Aorta (tissue), 5 donors: ENCODE measurements at regions not wholly inside any gene's neighbourhood (a gene's known extent, or its start where the extent isn't known, plus 50 kb on each side); places are given as distances from the start of the nearest gene placed in this dataset.
A peak's percentile ranks its signal among the peaks of the same experiment; 100 is the strongest.
"Not testable (repeated sequence)": the region's sequence is repeated elsewhere in the genome, so short reads cannot be mapped to it uniquely, and the experiment has no call there.

Source experiments
- ATAC-seq: fragments of 200-7000 bp; cut with Tn5 transposase; one replicate; pipeline ENCODE4 v1.9.1; 2022; ENCODE audit warnings: moderate library complexity; ENCODE audit not compliant: low FRiP score
- DNase-seq, 2 donors: peaks; one replicate each; pipeline ENCODE4 v3.0.0-alpha.2; 2020
- H3K27ac ChIP-seq, 2 donors: one replicate each; pipeline ENCODE4 v1.5.1; 2013; ENCODE audit warnings: low read length in 2 of 2, mild to moderate bottlenecking in 2 of 2, moderate library complexity in 2 of 2, control low read depth in 1 of 2, inconsistent platforms in 1 of 2, low read depth in 1 of 2
- H3K27me3 ChIP-seq, 2 donors: one replicate each; pipeline ENCODE4 v1.6.1; 2013; ENCODE audit warnings: control low read depth in 1 of 2, low read length in 1 of 2, mild to moderate bottlenecking in 1 of 2, moderate library complexity in 1 of 2; ENCODE audit not compliant: insufficient read depth in 2 of 2, control insufficient read depth in 1 of 2
- H3K36me3 ChIP-seq, 2 donors: one replicate each; pipeline ENCODE4 v1.6.1; 2013; ENCODE audit warnings: control low read depth in 1 of 2, low read length in 1 of 2, mild to moderate bottlenecking in 1 of 2; ENCODE audit not compliant: insufficient read depth in 2 of 2, control insufficient read depth in 1 of 2
- H3K4me1 ChIP-seq, 2 donors: one replicate each; pipeline ENCODE4 v1.6.1; 2013; ENCODE audit warnings: low read length in 2 of 2, control low read depth in 1 of 2, mild to moderate bottlenecking in 1 of 2, moderate library complexity in 1 of 2; ENCODE audit not compliant: insufficient read depth in 2 of 2, control insufficient read depth in 1 of 2
- H3K4me3 ChIP-seq, 2 donors: one replicate each; pipeline ENCODE4 v1.5.1; 2013; ENCODE audit warnings: low read length in 2 of 2, control low read depth in 1 of 2, mild to moderate bottlenecking in 1 of 2
- H3K9me3 ChIP-seq: one replicate; pipeline ENCODE4 v1.6.1; 2013; ENCODE audit warnings: mild to moderate bottlenecking, low read length; ENCODE audit not compliant: control insufficient read depth
- WGBS, 2 donors: extraction: QIAGEN DNeasy Blood & Tissue Kit; methylation state at CpG; one replicate each; pipeline ENCODE4 v1.1.7; 2013; 5-methylcytosine and 5-hydroxymethylcytosine counted together
- intact Hi-C, 2 donors: fragments of 100-400 bp; cut with DNase I; formaldehyde crosslinking; loops; one replicate each; pipeline versions ENCODE4 v1.14.2 to v1.15.0; 2022
- donor health status: healthy with polysubstance abuse.
- donor health status: Bipolar disorder and iron deficiency.
- donor health status: DM: no; HTN: no; CAD: no.
- donor health status: DM: no; HTN: no; CAD: no.
- donor health status: DM: yes; HTN: yes; CAD: no.

- H3K4me3 ChIP-seq, H3K9me3 ChIP-seq, H3K27ac ChIP-seq, ATAC-seq, H3K36me3 ChIP-seq, DNase-seq, intact Hi-C loops, H3K4me1 ChIP-seq, H3K27me3 ChIP-seq: not testable (repeated sequence)
- 0% methylated on average over 5 of the region's 15 CpGs for WGBS, 2 donors
Measured at GRCh38 chr5:177875900-177876238, 93.2 kb upstream of the FAM153A start.

DNA sequence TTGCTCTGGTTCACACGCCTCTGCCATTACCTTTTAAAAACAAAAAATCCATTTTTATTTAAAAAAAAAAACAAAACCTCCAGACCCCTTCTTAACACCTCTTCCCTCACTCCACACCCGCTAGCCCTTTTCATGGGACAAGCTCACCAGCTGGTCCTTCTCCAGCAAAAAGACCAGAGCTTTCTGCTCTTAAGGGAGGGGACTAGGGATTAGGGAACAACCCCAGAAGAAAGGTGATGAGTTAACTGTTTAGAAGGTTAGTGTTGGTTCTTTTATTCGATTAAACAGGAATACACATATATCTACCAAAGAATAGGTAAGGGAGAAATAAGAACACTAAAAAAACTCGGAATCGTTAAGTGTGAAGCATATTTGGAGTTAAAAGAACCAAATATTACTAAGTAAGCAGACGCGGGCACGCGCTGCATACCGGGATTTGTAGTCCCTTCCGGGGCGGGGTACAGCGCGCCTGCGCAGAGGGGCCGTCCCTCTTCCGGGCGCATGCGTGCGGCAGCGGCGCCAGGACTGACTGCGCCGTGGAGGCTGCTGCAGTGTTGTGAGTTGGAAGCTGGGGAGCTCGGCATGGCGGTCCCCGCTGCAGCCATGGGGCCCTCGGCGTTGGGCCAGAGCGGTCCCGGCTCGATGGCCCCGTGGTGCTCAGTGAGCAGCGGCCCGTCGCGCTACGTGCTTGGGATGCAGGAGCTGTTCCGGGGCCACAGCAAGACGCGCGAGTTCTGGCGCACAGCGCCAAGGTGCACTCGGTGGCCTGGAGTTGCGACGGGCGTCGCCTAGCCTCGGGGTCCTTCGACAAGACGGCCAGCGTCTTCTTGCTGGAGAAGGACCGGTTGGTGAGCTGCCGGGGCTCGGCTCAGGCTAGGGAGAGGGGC lies 92.6 kb upstream of the FAM153A start:
- H3K36me3 ChIP-seq, DNase-seq, H3K9me3 ChIP-seq, H3K27ac ChIP-seq, H3K4me3 ChIP-seq, H3K4me1 ChIP-seq, H3K27me3 ChIP-seq, intact Hi-C loops: not testable (repeated sequence)
- peak; percentile 86 for ATAC-seq
- 0 to 1% methylated on average over 7 to 24 of the region's 56 CpGs for WGBS, 2 donors

DNA sequence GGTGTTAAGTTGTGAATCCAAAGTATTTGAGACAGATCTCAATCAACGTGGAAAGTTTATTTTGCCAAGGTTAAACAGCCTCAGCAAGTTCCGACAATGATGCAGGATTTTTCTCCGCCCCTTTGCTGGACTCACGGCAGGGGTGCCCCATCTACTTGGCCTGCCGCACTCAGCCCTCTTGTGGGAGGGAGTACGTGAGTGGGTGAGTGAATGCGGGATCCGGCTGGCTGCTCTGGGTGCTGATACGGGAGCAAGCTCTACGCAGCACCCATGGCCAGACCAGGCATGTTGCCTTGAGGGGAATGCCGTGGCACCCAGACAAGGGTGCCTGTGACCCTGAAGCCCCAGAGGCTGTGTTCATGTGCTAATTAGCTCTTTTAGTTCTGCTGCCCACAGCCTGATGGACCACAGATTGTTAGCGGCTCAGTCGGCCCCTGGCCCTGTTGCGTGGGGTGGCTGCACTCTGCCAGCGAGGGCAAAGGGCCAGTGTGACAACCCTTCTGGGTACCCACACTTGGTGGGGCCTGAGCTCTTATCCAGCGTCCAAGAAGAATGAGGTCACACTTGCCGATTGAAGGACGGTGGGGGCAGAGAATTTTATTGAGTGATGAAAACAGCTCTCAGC lies 81.2 kb upstream of the FAM153A start:
- intact Hi-C loops, ATAC-seq, H3K27ac ChIP-seq, H3K9me3 ChIP-seq, H3K36me3 ChIP-seq, H3K4me1 ChIP-seq, DNase-seq, H3K27me3 ChIP-seq, H3K4me3 ChIP-seq: not testable (repeated sequence)
- 61 to 77% methylated on average over 6 to 8 of the region's 18 CpGs for WGBS, 2 donors

DNA sequence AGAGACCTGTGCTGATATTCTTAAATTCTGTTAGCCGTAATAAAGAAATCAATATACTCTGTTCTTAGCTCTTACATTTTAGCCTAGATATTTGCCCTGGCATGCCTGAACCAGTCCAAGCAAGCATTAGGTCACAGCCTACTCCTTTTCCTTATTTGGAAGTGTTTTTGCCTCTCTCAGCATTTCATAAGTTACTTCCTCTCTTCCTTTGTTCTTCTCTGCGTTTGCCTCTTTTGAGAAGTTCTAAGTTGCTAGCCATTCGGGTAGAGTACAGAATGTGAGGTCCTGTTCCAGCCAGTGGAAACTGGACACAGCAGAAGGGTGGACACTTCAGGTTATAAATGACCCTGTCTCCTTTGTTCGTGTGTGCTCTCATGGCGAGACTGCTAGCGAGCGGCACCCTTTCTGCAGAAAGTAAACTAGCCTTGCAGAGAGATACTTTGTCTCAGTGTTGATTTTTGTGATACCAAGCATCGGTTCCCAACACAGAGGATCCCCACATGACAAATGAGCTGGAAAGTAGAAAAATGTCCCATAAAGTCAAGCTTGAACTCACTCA lies 75.0 kb upstream of the FAM153A start:
- DNase-seq, H3K27ac ChIP-seq, intact Hi-C loops, H3K4me3 ChIP-seq, H3K36me3 ChIP-seq, H3K4me1 ChIP-seq, H3K9me3 ChIP-seq, H3K27me3 ChIP-seq, ATAC-seq: not testable (repeated sequence)
- WGBS, 2 donors = 78 to 86% methylated on average over 7 of the region's 8 CpGs

DNA sequence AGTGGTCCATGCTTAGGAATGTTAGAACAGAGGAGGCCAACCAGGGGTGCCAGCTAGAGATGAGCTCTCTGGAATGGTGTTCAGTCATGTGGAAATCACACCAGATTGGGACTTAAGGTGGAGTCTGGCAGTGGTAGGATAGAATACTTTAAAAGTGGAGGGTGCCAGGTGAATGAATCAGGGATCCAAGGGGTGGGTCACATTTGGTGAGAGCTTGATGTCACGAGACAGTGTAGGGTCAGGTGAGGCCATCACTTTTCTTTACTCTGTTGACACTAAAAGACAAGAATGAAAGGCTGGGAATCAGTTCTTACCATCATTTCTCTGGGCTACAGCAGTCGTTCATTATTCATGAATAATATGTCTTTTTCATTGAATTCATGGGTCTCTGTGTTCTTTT lies 73.8 kb upstream of the FAM153A start:
- ATAC-seq = peak; percentile 41
- H3K9me3 ChIP-seq, H3K36me3 ChIP-seq, H3K4me3 ChIP-seq, H3K4me1 ChIP-seq, intact Hi-C loops, H3K27ac ChIP-seq, H3K27me3 ChIP-seq, DNase-seq: not testable (repeated sequence)
- WGBS, 2 donors = 50 to 66% methylated on average over 1 of the region's 2 CpGs

GRCh38 chr5:177847914-177848313 lies 65.2 kb upstream of the FAM153A start:
- ATAC-seq, H3K9me3 ChIP-seq, H3K36me3 ChIP-seq, DNase-seq, intact Hi-C loops, H3K4me1 ChIP-seq, H3K27ac ChIP-seq, H3K4me3 ChIP-seq, H3K27me3 ChIP-seq: not testable (repeated sequence)
- 73 to 79% methylated on average over 6 of the region's 7 CpGs for WGBS, 2 donors

DNA sequence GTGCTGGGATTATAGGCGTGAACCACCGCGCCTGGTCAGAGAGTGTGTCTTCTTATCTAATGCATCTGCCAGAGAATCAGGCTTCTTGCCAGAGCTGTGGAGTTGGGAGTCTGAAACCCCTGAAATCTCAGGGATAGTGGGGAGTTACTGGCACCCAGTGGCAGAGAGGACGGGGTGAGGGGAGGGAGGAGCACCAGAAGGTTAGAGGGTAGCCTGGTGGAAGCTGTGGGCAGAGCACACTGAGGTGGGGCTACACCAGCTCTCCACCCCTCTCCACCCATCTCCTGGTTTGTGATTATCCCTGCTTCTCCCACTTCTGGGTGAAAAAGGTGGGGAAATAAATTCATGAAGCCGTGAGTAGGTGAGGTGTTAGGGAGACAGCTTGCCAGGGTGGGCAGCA lies 63.9 kb upstream of the FAM153A start:
- H3K36me3 ChIP-seq, H3K27ac ChIP-seq, H3K9me3 ChIP-seq, H3K27me3 ChIP-seq, DNase-seq, intact Hi-C loops, H3K4me3 ChIP-seq, H3K4me1 ChIP-seq, ATAC-seq: not testable (repeated sequence)
- 15% methylated on average over 2 of the region's 5 CpGs; no CpG with 5 or more reads in 1 of the 2 donors for WGBS, 2 donors

DNA sequence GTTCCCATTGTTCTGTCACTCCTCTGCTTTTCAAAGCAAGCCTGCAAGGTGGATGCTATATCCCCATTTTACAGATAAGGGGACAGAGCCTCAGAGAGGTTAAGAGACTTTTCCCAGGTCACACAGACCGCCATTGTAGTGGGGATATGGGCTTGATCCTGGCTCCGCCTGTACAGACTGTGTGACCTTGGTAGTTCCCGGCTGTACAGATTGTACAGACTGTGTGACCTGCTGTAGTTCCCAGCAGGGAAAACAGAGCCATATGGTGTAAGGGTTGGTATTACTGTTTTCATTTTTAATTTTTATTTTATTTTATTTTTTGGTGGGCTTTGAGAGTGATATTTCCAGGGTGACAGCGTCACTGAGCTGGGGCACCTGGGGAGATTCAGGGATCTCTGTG lies 63.2 kb upstream of the FAM153A start:
- DNase-seq, H3K27me3 ChIP-seq, H3K27ac ChIP-seq, H3K4me3 ChIP-seq, H3K9me3 ChIP-seq, H3K36me3 ChIP-seq, H3K4me1 ChIP-seq, intact Hi-C loops, ATAC-seq: not testable (repeated sequence)
- 90 to 94% methylated on average over 1 of the region's 4 CpGs for whole genome bisulfite sequencing, 2 donors

DNA sequence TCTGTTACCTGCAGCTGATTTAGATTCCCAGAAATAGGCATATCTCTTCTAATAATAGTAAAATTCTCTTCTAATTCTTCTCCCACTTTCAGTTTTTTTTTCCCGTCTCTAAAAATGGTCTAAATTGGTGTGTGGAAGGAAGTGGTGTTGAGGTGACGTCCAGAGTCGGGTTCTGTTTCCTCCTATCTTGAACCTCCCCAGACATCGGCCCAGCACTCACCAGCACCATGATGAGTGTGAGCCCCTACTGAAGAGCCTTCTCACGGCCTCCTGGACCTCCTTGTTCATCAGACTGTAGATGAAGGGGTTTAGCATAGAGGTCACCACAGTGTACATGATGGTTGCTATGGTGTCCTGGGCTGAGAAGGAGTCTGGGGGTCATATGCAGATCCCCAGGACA lies 53.5 kb upstream of the FAM153A start:
- H3K27me3 ChIP-seq, H3K4me3 ChIP-seq, H3K9me3 ChIP-seq, H3K4me1 ChIP-seq, DNase-seq, H3K36me3 ChIP-seq, ATAC-seq, H3K27ac ChIP-seq, intact Hi-C loops: not testable (repeated sequence)
- WGBS, 2 donors = 45 to 67% methylated on average over 3 to 5 of the region's 5 CpGs
